Mesendoderm (in vitro differentiated cells): ENCODE measurements at regions not wholly inside any gene's neighbourhood (a gene's known extent, or its start where the extent isn't known, plus 50 kb on each side); places are given as distances from the start of the nearest gene placed in this dataset.

Source experiments
- DNase-seq: peaks from one replicate; pipeline ENCODE4 v3.0.0; 2013
- H2AK5ac ChIP-seq: 2 replicates; pipeline ENCODE4 v1.6.1; 2013; ENCODE audit warnings: low read length, inconsistent platforms
- H2BK120ac ChIP-seq: 2 replicates; pipeline ENCODE4 v1.6.1; 2013; ENCODE audit warnings: low read depth, mild to moderate bottlenecking, low read length, moderate library complexity, mixed read lengths
- H2BK15ac ChIP-seq: replicated peaks from 2 replicates; pipeline ENCODE4 v1.6.1; 2013; ENCODE audit warnings: low read depth, mild to moderate bottlenecking, moderate library complexity
- H2BK5ac ChIP-seq: 2 replicates; pipeline ENCODE4 v1.6.1; 2013; ENCODE audit warnings: low read length, inconsistent platforms
- H3K18ac ChIP-seq: 2 replicates; pipeline ENCODE4 v1.6.1; 2013; ENCODE audit warnings: mild to moderate bottlenecking, low read length, mixed read lengths
- H3K23ac ChIP-seq: one replicate; pipeline ENCODE4 v1.6.1; 2013; ENCODE audit warnings: low read length
- H3K27ac ChIP-seq: 2 replicates; pipeline ENCODE4 v1.5.1; 2013; ENCODE audit warnings: low read depth, mild to moderate bottlenecking, inconsistent platforms, low read length, moderate library complexity
- H3K27me3 ChIP-seq: 2 replicates; pipeline ENCODE4 v1.6.1; 2013; ENCODE audit warnings: low read length, control low read depth, mild to moderate bottlenecking, inconsistent platforms; ENCODE audit not compliant: insufficient read depth, poor library complexity
- H3K36me3 ChIP-seq: 2 replicates; pipeline ENCODE4 v1.6.1; 2013; ENCODE audit warnings: low read length, inconsistent platforms; ENCODE audit not compliant: control insufficient read depth, insufficient read depth
- H3K4ac ChIP-seq: one replicate; pipeline ENCODE4 v1.6.1; 2013; ENCODE audit warnings: low read depth, mild to moderate bottlenecking, low read length, moderate library complexity
- H3K4me1 ChIP-seq: 2 replicates; pipeline ENCODE4 v1.6.1; 2013; ENCODE audit warnings: low read depth, low read length, inconsistent platforms; ENCODE audit not compliant: control insufficient read depth
- H3K4me2 ChIP-seq: 2 replicates; pipeline ENCODE4 v1.6.1; 2013; ENCODE audit warnings: low read length
- H3K4me3 ChIP-seq: 2 replicates; pipeline ENCODE4 v1.5.1; 2013; ENCODE audit warnings: mild to moderate bottlenecking, low read length
- H3K56ac ChIP-seq: one replicate; pipeline ENCODE4 v1.6.1; 2013; ENCODE audit warnings: low read length
- H3K79me1 ChIP-seq: 2 replicates; pipeline ENCODE4 v1.6.1; 2013; ENCODE audit warnings: low read length, inconsistent platforms
- H3K79me2 ChIP-seq: 2 replicates; pipeline ENCODE4 v1.6.1; 2013; ENCODE audit warnings: mild to moderate bottlenecking, low read length; ENCODE audit not compliant: control insufficient read depth, insufficient read depth
- H3K9ac ChIP-seq: 2 replicates; pipeline ENCODE4 v1.6.1; 2013; ENCODE audit warnings: low read length, inconsistent platforms
- H4K5ac ChIP-seq: one replicate; pipeline ENCODE4 v1.6.1; 2013; ENCODE audit warnings: low read length
- H4K8ac ChIP-seq: one replicate; pipeline ENCODE4 v1.6.1; 2013; ENCODE audit warnings: low read depth, mild to moderate bottlenecking, control low read depth, low read length, moderate library complexity
- WGBS: extraction: QIAGEN DNeasy Blood & Tissue Kit; methylation state at CpG from one replicate; pipeline ENCODE4 v1.1.7; 2013; ENCODE audit warnings: low lambda C conversion rate, missing lambda C conversion rate; ENCODE audit not compliant: insufficient coverage; ENCODE audit errors: extremely low coverage; 5-methylcytosine and 5-hydroxymethylcytosine counted together

DNA sequence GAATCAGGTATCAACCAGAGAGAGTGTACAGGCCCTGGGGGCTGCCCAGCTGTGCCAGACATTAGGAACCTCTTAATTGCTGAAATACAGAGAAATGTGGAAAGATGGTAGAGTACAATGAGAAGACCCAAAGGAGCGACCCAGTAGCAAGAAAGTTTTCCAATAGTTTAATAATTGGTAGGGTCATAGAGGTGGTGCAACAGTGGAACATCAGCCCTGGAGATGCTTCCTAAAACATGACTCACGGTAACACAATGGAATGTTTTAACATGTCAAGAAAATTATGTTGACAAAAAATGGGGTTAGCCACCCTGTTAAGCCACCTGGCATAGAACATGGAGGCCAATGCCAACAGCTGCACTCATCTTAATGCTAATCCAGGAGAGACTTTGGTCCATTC is 284.1 kb downstream of the ELAVL2 start:
- Histone ChIP-seq H2BK120ac (no peak overlapping the region), H3K9ac (no peak overlapping the region), H4K5ac (no peak overlapping the region), H3K4me2 (no peak overlapping the region), H2AK5ac (no peak overlapping the region), H3K56ac (no peak overlapping the region), H3K79me2 (no peaks in the 10 kb centered on the region), H3K4me1 (peaks cover 2% of the 10 kb centered on the region), H3K79me1 (no peaks in the 10 kb centered on the region), H2BK15ac (no peak overlapping the region), H2BK5ac (no peak overlapping the region), H3K27ac (no peak overlapping the region), H3K36me3 (no peaks in the 10 kb centered on the region), H3K4me3 (no peak overlapping the region), H4K8ac (no peak overlapping the region), H3K18ac (no peak overlapping the region), H3K23ac (no peak overlapping the region), H3K27me3 (no peaks in the 10 kb centered on the region), H3K4ac (no peak overlapping the region)
- no CpG with 5 or more reads among the region's 2 CpGs for WGBS
- no peak for DNase-seq

DNA sequence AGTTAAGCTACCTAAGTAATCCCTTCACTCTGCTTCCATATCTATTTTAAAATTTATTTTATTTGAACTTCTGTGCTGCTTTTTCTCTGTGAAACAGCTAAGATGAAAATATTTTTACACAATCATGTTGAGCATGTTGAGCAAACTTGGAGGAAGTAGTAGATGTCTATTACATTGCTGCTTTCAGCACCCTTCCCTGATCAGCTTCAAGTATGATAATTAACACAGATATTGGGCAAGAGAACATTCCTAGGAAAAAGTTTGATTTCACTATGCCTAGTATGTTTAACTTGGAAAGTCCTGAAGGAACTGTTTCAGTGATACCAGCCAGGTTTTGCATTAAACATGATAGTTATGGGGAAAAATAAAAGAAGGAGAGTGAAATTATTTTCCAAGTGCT is 283.6 kb downstream of the ELAVL2 start:
- Histone ChIP-seq H2BK120ac (no peak overlapping the region), H3K27ac (no peak overlapping the region), H3K27me3 (no peaks in the 10 kb centered on the region), H3K79me2 (no peaks in the 10 kb centered on the region), H3K79me1 (no peaks in the 10 kb centered on the region), H2AK5ac (no peak overlapping the region), H3K4me1 (no peaks in the 10 kb centered on the region), H3K56ac (no peak overlapping the region), H3K4me2 (no peak overlapping the region), H2BK5ac (no peak overlapping the region), H3K18ac (no peak overlapping the region), H3K4me3 (no peak overlapping the region), H3K36me3 (no peaks in the 10 kb centered on the region), H3K23ac (no peak overlapping the region), H4K8ac (no peak overlapping the region), H3K9ac (no peak overlapping the region), H3K4ac (no peak overlapping the region), H2BK15ac (no peak overlapping the region), H4K5ac (no peak overlapping the region)
- DNase-seq: no peak

DNA sequence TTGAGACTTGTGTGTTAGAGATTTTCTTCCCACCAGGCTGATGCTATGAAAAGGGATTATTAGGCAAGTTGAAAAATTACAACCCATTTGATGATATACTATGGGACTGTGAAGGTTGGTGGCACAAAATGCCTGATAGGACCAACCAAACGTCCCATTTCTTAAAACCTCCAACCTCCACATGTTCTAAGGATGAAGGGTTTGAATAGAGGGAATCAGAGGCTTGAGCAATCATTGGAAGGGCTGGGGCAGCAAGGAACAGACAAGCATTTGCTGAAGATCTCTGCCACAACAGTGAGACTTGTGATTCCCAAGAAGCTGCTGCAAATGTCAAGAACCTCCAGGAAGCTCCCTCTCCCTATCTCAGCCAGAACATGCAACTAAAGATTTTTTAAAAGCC is 283.1 kb downstream of the ELAVL2 start:
- H3K36me3 ChIP-seq: no peaks in the 10 kb centered on the region
- H3K79me1 ChIP-seq: no peaks in the 10 kb centered on the region
- H2BK120ac ChIP-seq: no peak overlapping the region
- no peaks in the 10 kb centered on the region for H3K27me3 ChIP-seq
- H3K23ac ChIP-seq: no peak overlapping the region
- no peak overlapping the region for H3K4me3 ChIP-seq
- no peak overlapping the region for H3K27ac ChIP-seq
- WGBS: no CpG with 5 or more reads among the region's 1 CpG
- no peaks in the 10 kb centered on the region for H3K79me2 ChIP-seq
- no peak overlapping the region for H3K56ac ChIP-seq
- no peak overlapping the region for H4K8ac ChIP-seq
- no peak overlapping the region for H2BK15ac ChIP-seq
- no peaks in the 10 kb centered on the region for H3K4me1 ChIP-seq
- no peak for DNase-seq
- H2BK5ac ChIP-seq: no peak overlapping the region
- H3K4ac ChIP-seq: peak overlapping the region; percentile 20
- H3K18ac ChIP-seq: peak overlapping the region; percentile 68
- H3K4me2 ChIP-seq: no peak overlapping the region
- H3K9ac ChIP-seq: no peak overlapping the region
- H4K5ac ChIP-seq: no peak overlapping the region
- H2AK5ac ChIP-seq: no peak overlapping the region

DNA sequence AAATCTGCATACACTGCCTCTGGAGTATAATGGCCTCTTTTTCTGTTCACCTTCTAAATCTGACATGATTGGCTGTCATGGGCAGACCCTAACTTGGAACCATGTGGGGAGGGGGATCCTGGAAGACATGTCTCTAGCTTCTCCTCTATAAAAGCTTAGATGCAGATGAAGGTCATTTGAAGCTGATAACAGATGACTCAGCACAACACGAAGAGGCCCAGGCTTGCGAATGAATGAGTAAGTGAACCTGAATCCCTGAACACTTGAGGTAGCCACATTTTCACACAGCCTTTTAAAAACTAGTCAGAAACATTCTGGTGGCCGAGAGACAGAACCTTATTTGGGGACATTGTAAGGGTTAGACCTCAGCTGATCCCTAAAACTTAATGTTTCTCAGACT is 282.6 kb downstream of the ELAVL2 start:
- no peak overlapping the region for H3K56ac ChIP-seq
- H3K4me1 ChIP-seq: no peaks in the 10 kb centered on the region
- WGBS: no CpG with 5 or more reads among the region's 3 CpGs
- no peak overlapping the region for H3K27ac ChIP-seq
- no peaks in the 10 kb centered on the region for H3K79me2 ChIP-seq
- H2BK120ac ChIP-seq: no peak overlapping the region
- no peak overlapping the region for H3K4me2 ChIP-seq
- H3K4ac ChIP-seq: no peak overlapping the region
- H4K8ac ChIP-seq: no peak overlapping the region
- H3K9ac ChIP-seq: no peak overlapping the region
- no peak overlapping the region for H3K23ac ChIP-seq
- no peak overlapping the region for H2BK15ac ChIP-seq
- no peak overlapping the region for H2BK5ac ChIP-seq
- no peak overlapping the region for H3K4me3 ChIP-seq
- H4K5ac ChIP-seq: no peak overlapping the region
- H3K18ac ChIP-seq: peak overlapping the region; percentile 18
- no peaks in the 10 kb centered on the region for H3K27me3 ChIP-seq
- H2AK5ac ChIP-seq: no peak overlapping the region
- H3K36me3 ChIP-seq: no peaks in the 10 kb centered on the region
- peak; percentile 70 for DNase-seq
- H3K79me1 ChIP-seq: no peaks in the 10 kb centered on the region

DNA sequence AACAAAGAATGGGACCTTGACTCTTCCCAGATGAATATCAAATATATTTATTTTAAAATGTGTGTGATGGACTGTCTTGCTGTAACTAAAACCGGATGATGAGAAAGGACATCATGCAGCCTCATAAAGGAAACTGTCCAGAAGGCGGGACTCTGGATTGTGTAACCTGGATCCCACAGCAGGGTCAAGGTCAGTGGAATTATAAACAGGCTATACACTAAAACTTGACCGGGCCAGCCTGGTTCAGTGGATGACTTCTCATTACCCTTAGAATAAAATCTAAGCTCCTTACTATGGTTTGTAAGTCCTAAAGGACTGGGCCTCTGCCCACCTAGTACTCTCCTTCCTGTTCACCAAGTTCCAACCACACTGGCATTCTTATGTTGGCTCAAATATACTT is 280.3 kb downstream of the ELAVL2 start:
- H4K8ac ChIP-seq: no peak overlapping the region
- no peaks in the 10 kb centered on the region for H3K36me3 ChIP-seq
- H3K4me3 ChIP-seq: no peak overlapping the region
- H2AK5ac ChIP-seq: no peak overlapping the region
- no peak overlapping the region for H3K4ac ChIP-seq
- DNase-seq: no peak
- no peak overlapping the region for H2BK5ac ChIP-seq
- H3K56ac ChIP-seq: no peak overlapping the region
- no peak overlapping the region for H2BK15ac ChIP-seq
- no peaks in the 10 kb centered on the region for H3K4me1 ChIP-seq
- H3K18ac ChIP-seq: no peak overlapping the region
- no peaks in the 10 kb centered on the region for H3K79me1 ChIP-seq
- H4K5ac ChIP-seq: no peak overlapping the region
- no peaks in the 10 kb centered on the region for H3K79me2 ChIP-seq
- no peak overlapping the region for H3K23ac ChIP-seq
- no peak overlapping the region for H2BK120ac ChIP-seq
- no peak overlapping the region for H3K4me2 ChIP-seq
- no peak overlapping the region for H3K9ac ChIP-seq
- no CpG with 5 or more reads among the region's 3 CpGs for WGBS
- no peak overlapping the region for H3K27ac ChIP-seq
- H3K27me3 ChIP-seq: no peaks in the 10 kb centered on the region

DNA sequence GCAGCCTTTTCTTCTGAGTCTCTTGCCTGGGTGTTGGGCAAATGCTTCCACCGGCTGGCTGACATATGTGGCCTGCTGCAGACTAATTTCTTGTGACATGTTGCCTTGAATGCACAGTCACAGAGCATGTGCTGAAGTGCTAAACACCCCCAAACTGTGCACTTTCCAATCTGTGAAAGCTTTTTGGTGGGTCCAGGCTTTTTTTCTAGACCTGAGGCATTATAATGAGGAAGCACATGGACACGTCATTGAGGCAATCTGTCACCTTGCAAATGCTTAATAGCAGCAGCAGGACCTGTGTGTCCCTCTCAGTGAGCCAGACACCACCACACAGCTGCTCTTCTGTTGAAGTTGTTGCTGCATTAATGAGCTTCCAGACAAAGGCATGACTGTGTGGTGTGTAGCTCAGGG is 274.7 kb downstream of the ELAVL2 start:
- H3K27ac ChIP-seq: no peak overlapping the region
- no peak for DNase-seq

More for the DNA sequence above, 274.7 kb downstream of the ELAVL2 start:
- Histone ChIP-seq H3K27me3 (no peaks in the 10 kb centered on the region), H2BK120ac (no peak overlapping the region), H3K4me3 (no peak overlapping the region), H3K56ac (no peak overlapping the region), H3K36me3 (no peaks in the 10 kb centered on the region), H4K5ac (no peak overlapping the region), H3K79me1 (no peaks in the 10 kb centered on the region), H2AK5ac (no peak overlapping the region), H3K4me2 (no peak overlapping the region), H3K4me1 (no peaks in the 10 kb centered on the region), H2BK5ac (no peak overlapping the region), H3K9ac (no peak overlapping the region), H4K8ac (no peak overlapping the region), H3K4ac (no peak overlapping the region), H3K23ac (no peak overlapping the region), H2BK15ac (no peak overlapping the region), H3K79me2 (no peaks in the 10 kb centered on the region), H3K18ac (no peak overlapping the region)
- no CpG with 5 or more reads among the region's 2 CpGs for WGBS
